DMS 273 (cell line): ENCODE measurements at regions not wholly inside any gene's neighbourhood (a gene's known extent, or its start where the extent isn't known, plus 50 kb on each side); places are given as distances from the start of the nearest gene placed in this dataset.
"Not testable (repeated sequence)": the region's sequence is repeated elsewhere in the genome, so short reads cannot be mapped to it uniquely, and the experiment has no call there.

Experiments
- DNase-seq: peaks from one replicate; lab custom pipeline; 2025; ENCODE audit not compliant: unreplicated experiment; lab: John Stamatoyannopoulos, UW

DNA sequence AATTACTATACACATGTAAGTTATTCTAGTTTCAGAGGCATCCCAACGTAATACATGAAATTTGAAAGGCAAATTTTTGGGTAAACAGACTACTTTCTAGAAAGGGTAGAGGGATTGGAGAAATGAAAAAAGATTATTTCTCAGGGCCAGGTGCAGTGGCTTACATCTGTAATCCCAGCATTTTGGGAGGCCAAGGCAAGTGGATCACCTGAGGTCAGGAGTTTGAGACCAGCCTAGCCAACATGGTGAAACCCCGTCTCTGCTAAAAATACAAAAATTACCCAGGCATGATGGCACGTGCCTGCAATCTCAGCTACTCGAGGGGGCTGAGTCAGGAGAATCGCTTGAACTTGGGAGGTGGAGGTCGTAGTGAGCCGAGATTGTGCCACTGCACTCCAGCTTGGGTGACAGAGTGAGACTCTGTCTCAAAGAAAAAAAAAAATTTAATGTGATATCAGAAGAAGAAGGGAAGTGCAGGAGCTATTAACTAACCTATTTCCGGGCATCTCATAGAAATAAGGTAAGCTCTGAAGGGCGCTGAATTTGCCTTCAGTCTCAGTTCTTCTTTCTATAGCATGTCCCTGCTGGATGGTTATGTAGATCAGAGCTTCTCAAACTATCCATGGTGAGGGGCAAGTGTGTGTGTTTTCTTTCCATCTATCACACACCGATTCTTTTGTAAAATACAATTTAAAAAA lies 100.3 kb upstream of the MTHFD1L start:
- no peak for DNase-seq

DNA sequence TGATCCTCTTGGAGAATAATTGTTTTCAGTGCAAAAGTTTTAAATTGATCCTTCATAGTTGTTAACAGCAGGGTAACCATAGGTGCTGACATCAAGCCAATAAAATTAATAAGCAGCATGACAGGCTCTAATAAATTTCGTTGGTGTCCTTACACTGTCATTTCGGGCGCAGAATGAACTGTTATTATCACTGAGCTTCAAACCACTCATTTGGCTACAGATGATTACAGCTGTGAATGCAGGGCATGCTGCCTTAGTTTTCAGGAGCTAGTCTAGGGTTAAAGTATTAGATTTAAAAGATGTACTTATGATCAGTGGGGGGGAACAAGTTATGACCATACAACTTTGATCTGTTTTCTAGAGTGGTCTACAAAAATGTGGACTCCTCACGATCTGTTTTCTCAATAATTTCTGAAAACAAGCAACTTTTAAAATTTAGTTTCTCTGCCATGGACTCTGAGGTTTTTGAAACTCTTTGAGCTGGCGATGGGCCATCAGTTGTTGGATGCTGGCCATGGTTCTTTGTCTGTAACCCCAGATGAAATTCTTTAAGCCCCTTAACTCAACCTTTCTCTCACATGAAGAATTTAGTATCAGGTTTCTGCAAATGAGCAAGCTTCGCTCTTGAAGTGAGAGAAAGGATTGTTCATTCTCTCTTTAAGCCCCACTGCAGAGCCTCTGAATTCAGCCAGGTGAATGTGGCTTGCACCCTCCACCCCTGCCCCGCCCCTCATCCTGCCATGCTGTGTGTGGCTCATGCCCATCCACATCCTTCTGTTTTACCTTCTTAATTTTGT lies 99.1 kb upstream of the MTHFD1L start:
- peak; percentile 31 for DNase-seq

DNA sequence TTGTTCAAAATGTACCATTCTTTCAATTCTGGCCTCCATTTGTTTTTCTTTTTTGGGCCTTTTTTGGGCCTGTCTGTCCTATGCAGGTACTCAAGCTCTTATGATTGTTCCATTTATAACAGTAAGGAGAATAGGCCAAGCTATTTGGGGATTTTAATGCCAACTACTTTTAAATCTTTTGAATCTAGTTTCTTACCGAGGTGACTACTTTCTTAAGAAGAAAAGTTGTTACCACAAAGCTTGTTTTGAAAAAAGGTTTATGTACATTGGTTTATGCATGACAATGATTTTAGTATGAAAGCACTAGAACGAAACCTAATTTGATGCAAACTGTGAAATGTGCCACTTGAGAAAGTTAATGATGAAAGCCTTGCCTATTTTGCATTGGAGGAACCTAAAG lies 98.3 kb upstream of the MTHFD1L start:
- DNase-seq: no peak

- DNase-seq: no peak
Measured at GRCh38 chr6:150767571-150768018, 97.9 kb upstream of the MTHFD1L start.

GRCh38 chr6:150770637-150771036 lies 94.9 kb upstream of the MTHFD1L start:
- no peak for DNase-seq

GRCh38 chr6:150773969-150774368 lies 91.5 kb upstream of the MTHFD1L start:
- DNase-seq: no peak

GRCh38 chr6:150775415-150776203 lies 89.9 kb upstream of the MTHFD1L start:
- DNase-seq: no peak

DNA sequence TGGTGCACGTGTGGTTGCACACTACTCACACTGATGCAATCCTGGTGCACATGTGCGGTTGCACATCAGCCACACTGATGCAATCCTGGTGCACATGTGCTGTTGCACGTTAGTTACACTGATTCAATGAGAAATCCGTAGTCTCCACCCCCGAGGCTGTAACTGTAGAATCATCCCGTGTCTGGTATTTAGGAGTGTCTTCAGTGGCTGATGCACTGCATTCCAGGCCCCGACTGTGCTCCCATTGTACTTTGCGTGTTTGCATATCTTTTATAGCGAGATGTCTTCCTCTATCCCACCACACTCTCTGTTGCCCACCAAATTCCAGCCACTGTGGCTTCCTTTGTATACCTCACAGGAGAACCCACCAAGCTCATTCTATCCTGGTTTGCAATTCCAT lies 87.8 kb upstream of the MTHFD1L start:
- DNase-seq: no peak

GRCh38 chr6:150783813-150784212 lies 81.7 kb upstream of the MTHFD1L start:
- no peak for DNase-seq

DNA sequence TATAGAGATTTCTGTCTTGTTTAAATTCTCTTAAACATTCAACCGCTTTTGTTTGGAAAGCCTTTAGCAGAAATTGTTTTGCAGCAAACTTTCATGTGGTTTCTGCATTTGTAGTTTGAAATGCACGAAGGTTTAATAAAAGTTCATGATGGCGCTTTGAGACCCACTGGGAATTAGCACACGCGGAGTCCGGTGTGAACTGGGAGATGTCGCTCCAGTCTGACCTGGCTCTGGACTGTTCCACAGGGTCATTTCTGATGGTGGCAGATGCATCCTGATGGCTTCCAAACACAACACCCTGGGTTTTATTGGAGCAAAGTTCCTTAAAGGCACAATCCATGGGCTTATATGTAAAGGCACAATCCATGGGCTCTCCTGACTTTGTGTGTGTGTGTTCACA lies 78.1 kb upstream of the MTHFD1L start:
- DNase-seq: no peak

- peak; percentile 47 for DNase-seq
Measured at GRCh38 chr6:150788089-150788488, 77.4 kb upstream of the MTHFD1L start.

DNA sequence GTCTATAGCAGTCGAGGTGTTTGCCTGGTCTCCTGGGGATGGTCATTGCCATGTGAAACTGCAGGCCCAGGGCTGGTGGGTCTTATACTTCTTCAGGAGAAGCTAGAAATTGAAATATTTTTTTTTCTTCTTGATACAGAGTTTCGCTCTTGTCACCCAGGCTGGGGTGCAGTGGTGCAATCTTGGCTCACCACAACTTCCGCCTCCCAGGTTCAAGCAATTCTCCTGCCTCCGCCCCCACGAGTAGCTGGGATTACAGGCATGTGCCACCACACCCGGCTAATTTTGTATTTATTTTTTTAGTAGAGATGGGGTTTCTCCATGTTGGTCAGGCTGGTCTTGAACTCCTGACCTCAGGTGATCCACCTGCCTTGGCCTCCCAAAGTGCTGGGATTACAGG lies 75.6 kb upstream of the MTHFD1L start:
- not testable (repeated sequence) for DNase-seq

DNA sequence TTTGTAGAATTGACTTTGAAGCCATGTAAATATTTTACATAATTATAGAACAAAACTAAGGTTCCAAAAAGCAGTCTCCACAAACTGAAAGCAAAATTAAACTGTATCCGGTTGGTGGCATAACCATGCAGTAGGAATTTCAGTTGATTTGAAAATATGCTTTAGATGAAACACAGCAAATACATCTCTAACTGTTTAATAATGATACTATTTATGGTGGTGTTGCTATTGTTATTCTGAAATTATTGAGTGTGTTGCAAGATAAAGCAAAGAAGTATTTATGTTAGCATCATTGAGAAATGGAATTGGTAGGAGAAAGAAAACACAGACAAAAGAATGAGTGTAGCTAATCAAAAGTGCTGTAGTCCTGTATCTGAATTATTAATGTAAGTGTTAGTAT lies 73.8 kb upstream of the MTHFD1L start:
- no peak for DNase-seq

- DNase-seq: no peak
Measured at GRCh38 chr6:150797949-150798348, 67.6 kb upstream of the MTHFD1L start.

DNA sequence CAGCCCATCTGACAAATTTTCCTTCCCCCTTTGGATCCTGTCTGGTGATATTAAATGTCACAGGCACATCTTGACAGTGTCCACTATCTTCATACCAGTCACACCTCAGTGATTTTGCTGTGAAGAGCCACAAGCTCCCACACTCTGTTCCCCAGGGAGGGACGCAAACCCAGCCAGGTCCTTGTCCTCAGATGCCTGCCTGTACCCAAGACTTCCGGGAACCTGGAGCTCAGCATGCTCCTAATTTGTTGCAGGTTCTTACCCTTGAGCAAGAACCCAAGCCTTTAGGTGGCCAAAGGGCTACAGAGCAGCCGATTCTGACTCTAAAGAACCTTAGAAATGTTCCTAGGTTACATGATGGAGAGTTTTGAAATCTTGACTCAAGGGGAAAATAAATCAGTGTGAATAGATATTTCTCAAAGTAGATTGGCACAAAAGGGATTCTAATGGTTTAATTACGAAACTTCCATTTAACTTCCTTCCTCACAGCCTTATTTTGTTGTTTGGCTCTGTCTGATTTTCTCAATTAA lies 66.2 kb upstream of the MTHFD1L start:
- DNase-seq: no peak

DNA sequence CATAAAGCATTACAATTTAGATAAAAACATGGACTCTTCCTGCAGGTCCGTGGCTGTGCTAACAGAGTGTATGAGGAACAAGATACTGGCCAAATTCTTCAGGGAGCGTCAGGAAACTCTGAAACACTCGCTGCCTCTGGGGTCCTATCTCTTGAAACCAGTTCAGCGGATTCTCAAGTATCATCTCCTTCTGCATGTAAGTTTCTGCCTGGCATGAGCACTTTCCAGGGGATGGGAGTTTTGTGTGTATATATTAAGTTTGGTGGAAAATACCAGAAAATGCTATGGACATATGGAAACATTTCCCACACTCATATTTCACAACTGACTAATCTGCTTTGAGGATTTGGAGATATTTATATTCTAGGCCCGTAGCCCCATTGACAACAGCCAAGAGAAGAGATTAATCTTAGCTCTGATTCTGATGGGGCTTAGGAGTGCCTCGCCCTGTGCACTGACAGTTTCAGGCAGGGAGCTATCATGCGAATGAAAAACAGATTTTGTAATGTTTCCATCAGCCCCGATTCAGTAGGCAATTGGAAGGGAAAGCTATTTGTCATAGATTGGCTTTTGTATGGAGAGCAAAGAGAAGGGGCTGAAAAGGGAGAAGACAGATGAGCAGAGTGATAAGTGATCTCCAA lies 64.7 kb upstream of the MTHFD1L start:
- no peak for DNase-seq

GRCh38 chr6:150806790-150807189 lies 58.7 kb upstream of the MTHFD1L start:
- DNase-seq: no peak

DNA sequence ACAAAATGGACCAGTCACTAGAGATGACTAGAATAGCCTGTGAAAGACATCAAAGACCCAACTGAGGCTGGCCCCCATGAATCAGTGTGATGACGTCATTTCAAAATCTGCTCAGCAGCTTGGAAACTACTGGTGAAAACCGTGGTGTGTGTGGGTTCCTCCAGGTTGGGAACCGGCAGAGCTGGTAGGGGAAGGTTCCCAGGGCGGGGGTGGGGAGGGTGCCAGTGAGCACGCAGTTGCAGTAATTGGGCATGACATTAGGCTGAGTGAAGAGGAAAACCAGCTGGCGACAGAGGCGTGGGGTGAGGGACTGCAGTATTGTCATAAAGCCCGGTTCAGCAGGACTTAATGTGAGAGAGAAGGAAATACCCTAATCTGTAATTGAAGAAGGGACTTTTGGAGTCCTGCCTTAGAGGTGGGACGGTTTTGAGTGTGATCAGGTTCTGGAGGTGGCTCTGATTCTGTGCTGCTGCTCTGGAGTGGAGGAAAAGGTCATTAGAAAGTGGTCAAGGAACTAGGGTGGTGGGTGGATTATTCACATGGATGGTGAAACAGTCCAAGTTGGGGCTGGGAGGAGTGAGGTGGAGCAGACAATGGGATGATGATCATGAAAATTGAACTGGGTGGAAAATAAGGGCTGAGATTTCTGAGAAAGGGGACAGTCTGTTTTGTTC lies 52.0 kb upstream of the MTHFD1L start:
- DNase-seq: peak; percentile 16

DNA sequence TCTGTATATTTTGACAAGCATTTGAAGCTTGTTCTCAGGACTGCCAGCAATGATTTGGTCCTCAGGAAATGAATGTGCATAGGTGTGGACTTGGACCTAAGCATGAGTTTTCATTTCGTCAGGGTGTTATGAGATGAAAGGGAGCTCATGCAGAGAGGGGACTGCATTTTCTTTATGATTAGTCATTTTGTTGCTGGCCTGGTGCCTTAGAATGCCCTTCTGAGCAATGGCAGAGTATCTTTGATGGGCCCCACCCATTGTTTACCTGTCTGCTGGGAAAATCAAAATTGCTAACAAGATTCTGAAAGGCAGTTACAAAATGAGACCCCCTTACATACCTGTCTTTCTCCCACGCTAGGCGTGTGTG lies 51.5 kb upstream of the MTHFD1L start:
- no peak for DNase-seq
